D721Med (cell line): ENCODE measurements at regions not wholly inside any gene's neighbourhood (a gene's known extent, or its start where the extent isn't known, plus 50 kb on each side); places are given as distances from the start of the nearest gene placed in this dataset.

Experiments
- DNase-seq: peaks from one replicate; pipeline ENCODE4 v3.0.0; 2011; ENCODE audit warnings: low spot score; ENCODE audit not compliant: insufficient read length
- FAIRE-seq: peaks from 2 replicates; lab custom pipeline; 2011; peaks lifted over from hg19 to GRCh38; lab: Jason Lieb, UNC
- TF ChIP-seq, protein P1 (sequence below): IDR thresholded peaks from 2 replicates; pipeline ENCODE4 v1.5.1; 2012; ENCODE audit warnings: mild to moderate bottlenecking, control low read depth; ENCODE audit not compliant: insufficient read depth; ENCODE audit errors: missing control alignments

DNA sequence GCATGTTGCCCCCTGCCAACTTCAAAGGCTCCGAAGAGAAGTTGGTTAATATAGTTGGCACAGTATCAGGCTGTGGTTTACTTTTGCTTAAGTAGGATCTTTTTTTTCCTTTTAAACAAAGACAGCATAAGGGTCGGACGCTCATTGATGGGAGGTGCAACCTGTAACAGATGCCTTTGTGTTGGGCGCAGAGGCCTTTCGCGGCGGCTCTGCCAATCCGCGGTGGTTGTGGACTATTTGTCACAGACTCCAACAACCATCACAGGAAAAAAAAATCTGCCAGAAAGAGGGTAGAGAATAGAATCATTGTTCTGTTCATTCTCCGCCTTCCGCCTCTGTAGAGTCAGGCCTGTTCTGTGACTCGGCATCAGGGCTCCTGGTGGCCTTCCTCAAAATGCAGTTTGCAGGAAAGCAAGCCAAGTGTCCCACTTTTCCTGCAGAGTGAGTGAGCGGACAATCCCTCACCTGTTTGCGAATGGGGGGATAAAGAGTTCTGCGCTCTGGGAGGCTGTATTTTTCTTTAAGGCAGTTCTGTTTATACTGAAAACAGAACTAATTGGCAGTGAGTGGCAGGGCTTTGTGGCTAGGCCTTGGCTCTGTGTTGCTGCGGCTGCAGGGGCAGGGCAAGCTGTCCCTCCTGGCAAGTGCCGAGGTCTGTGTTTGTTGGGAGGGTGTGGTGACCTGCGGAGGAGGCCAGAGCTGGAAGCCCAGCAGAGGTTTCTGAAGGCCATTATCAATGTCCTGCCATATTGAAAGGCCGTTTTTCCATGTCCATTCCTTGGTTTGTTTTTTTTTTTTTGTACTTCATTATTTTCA is 83.0 kb upstream of the PIWIL1 start:
- FAIRE-seq (no peak), DNase-seq (no peak)
- TF ChIP-seq, protein P1, sequence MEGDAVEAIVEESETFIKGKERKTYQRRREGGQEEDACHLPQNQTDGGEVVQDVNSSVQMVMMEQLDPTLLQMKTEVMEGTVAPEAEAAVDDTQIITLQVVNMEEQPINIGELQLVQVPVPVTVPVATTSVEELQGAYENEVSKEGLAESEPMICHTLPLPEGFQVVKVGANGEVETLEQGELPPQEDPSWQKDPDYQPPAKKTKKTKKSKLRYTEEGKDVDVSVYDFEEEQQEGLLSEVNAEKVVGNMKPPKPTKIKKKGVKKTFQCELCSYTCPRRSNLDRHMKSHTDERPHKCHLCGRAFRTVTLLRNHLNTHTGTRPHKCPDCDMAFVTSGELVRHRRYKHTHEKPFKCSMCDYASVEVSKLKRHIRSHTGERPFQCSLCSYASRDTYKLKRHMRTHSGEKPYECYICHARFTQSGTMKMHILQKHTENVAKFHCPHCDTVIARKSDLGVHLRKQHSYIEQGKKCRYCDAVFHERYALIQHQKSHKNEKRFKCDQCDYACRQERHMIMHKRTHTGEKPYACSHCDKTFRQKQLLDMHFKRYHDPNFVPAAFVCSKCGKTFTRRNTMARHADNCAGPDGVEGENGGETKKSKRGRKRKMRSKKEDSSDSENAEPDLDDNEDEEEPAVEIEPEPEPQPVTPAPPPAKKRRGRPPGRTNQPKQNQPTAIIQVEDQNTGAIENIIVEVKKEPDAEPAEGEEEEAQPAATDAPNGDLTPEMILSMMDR: no peak

DNA sequence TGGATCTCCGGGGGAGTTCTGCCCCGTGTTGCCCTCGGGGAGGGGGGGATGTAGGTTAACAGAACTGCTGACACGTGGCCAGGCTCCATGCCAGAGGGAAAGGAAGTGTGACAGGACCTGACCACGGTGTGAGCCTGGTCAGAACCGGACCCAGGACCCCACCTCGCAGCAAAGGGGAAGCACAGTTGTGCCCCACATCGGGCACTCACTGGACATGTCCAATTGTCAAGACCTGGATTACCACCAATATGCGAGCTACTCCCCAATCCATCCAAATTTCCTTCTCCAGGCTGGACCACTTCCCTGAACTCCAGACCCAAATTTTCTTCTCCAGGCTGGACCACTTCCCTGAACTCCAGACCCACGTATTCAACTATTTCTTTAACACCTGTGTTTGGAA is 78.8 kb upstream of the PIWIL1 start:
- TF ChIP-seq, protein P1: no peak
- FAIRE-seq (no peak), DNase-seq (no peak)

DNA sequence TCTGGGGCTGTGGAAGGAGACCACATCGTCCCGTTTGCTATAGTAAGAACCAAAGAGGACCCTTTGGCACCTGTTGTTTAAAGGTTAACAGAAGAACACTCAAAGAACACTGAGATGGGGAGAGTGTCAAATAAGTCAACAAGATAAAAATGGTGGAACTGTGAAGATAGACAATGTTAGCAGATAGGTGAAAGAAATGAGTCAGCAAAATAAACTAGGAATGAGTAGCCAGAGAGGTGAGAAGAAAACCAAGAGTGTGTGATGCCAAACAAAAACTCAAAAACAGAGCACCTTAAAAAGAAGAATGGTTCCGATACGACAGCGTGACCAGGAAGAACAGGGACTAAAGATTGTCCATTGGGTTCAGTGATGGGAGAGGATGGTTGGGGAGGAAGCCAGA is 74.7 kb upstream of the PIWIL1 start:
- TF ChIP-seq, protein P1: no peak
- DNase-seq (no peak), FAIRE-seq (no peak)

DNA sequence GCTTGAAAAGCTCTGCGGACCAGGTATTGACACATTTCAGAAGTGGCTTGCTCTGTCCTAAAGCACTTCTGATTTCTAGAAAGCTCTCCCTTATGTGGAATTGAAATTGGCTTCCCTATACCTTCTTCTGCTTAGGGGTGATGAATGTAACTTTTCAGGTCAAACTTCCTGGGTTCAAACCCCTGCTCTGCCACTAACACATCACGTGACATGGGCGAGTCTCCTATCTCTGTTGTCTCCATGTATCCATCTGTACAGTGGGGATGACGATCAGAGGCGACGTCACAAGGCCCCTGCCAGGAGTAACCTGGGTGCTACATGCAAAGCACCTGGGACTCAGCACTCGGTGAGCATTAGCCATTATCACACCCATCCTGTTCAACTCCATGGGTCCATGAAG is 73.7 kb upstream of the PIWIL1 start:
- TF ChIP-seq, protein P1: no peak
- FAIRE-seq: no peak
- no peak for DNase-seq

DNA sequence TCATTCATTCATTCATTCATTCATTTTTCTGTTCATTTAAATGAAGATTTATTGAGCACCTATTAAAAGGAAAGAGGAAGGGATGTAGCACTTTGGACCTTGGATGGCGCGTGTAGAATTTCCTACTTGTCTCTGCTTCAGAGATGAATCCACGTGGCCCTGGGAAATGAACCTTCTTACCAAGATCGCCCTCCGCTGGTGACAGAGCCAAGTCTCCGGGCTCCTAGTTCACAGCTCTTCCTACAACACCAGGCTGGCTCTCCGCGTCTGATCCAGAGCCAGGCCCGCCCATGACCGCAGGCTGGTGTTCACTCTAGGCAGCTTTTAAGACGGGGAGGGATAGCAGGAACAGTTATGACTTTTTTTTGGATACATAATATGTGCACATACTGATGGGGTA is 70.9 kb upstream of the PIWIL1 start:
- TF ChIP-seq, protein P1: no peak
- FAIRE-seq (no peak), DNase-seq (no peak)

DNA sequence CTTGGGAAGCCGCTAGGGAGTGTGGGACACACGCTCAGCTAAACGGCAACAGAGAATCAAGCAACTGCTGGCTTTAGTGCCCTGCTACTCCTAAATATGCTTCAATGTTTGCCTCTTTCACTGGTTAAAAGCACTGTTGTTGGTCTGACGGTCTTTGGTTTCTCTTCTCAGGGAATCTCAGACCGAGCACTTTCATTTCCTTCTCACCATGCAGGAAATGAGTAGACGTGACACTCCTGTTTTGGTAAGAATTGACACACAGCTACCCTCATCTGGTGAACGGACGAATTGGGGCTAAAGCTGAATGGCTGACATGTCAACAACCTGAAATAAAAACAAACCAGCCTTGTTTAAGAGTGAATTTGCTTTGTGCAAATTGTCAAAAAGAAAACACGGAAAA is 57.5 kb upstream of the PIWIL1 start:
- no peak for DNase-seq
- no peak for FAIRE-seq
- TF ChIP-seq, protein P1: no peak

DNA sequence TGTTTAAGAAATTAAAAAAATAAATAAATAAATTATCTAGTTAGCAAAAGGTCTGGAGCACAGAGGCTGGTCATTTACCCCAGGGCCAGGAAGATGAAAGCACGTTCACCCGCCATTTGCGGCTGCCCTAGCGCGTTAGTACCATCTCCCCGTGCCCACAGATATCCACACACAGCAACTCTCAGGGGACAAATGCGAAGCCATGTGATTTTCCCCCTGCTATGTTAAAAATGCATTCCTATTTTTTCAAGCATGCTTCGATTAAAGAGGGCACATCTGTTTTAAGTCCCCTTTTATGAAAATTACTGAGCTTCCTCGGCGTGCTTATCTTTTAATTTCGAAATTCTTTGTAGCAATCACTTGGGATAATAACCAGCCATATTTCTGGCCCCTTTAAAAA is 56.9 kb upstream of the PIWIL1 start:
- TF ChIP-seq, protein P1: no peak
- no peak for FAIRE-seq
- DNase-seq: no peak
